ENCODE measurements at regions not wholly inside any gene's neighbourhood (a gene's known extent, or its start where the extent isn't known, plus 50 kb on each side); places are given as distances from the start of the nearest gene placed in this dataset.
A peak's percentile ranks its signal among the peaks of the same experiment; 100 is the strongest.

GRCh38 chr2:71880287-71880686 is 267.4 kb downstream of the CYP26B1 start:
- no peak overlapping the region for H3K4me3 Mint-ChIP-seq (ENCODE audit: unreplicated experiment)
- no peak for TF ChIP-seq CTCF (IDR thresholded peaks at IDR 0.05; ENCODE audit: partially characterized antibody, unreplicated experiment)
- H3K27ac Mint-ChIP-seq (ENCODE audit: unreplicated experiment), result no peak overlapping the region
- no peaks in the 10 kb centered on the region for H3K36me3 Mint-ChIP-seq (ENCODE audit: unreplicated experiment)
- peaks cover 5% of the 10 kb centered on the region for H3K9me3 Mint-ChIP-seq (ENCODE audit: unreplicated experiment)
- H3K27me3 Mint-ChIP-seq (ENCODE audit: unreplicated experiment), result peaks cover 3% of the 10 kb centered on the region
- DNase-seq, result no peak
- H3K4me1 Mint-ChIP-seq (ENCODE audit: low read depth, unreplicated experiment), result peaks cover 4% of the 10 kb centered on the region

- H3K27ac Mint-ChIP-seq (ENCODE audit: unreplicated experiment), result no peak overlapping the region
- DNase-seq, result no peak
- H3K4me3 Mint-ChIP-seq (ENCODE audit: unreplicated experiment), result no peak overlapping the region
- TF ChIP-seq CTCF (IDR thresholded peaks at IDR 0.05; ENCODE audit: partially characterized antibody, unreplicated experiment), result no peak
- peaks cover 5% of the 10 kb centered on the region for H3K9me3 Mint-ChIP-seq (ENCODE audit: unreplicated experiment)
- no peaks in the 10 kb centered on the region for H3K36me3 Mint-ChIP-seq (ENCODE audit: unreplicated experiment)
- peaks cover 3% of the 10 kb centered on the region for H3K27me3 Mint-ChIP-seq (ENCODE audit: unreplicated experiment)
- peaks cover 4% of the 10 kb centered on the region for H3K4me1 Mint-ChIP-seq (ENCODE audit: low read depth, unreplicated experiment)
Observed at GRCh38 chr2:71879509-71880184, 268.0 kb downstream of the CYP26B1 start.

- no peak for TF ChIP-seq CTCF (IDR thresholded peaks at IDR 0.05; ENCODE audit: partially characterized antibody, unreplicated experiment)
Observed at GRCh38 chr2:71878626-71879508, 268.8 kb downstream of the CYP26B1 start.

GRCh38 chr2:71877636-71878035 is 270.0 kb downstream of the CYP26B1 start:
- DNase-seq, result no peak
- Mint-ChIP-seq H3K36me3 (ENCODE audit: unreplicated experiment) (peaks cover 6% of the 10 kb centered on the region), H3K27ac (ENCODE audit: unreplicated experiment) (no peak overlapping the region), H3K27me3 (ENCODE audit: unreplicated experiment) (peaks cover 5% of the 10 kb centered on the region), H3K4me1 (ENCODE audit: low read depth, unreplicated experiment) (peaks cover 4% of the 10 kb centered on the region), H3K4me3 (ENCODE audit: unreplicated experiment) (no peak overlapping the region), H3K9me3 (ENCODE audit: unreplicated experiment) (peaks cover 6% of the 10 kb centered on the region)
- TF ChIP-seq CTCF (IDR thresholded peaks at IDR 0.05; ENCODE audit: partially characterized antibody, unreplicated experiment), result no peak

More at GRCh38 chr2:71878626-71879508, 268.8 kb downstream of the CYP26B1 start:
- no peaks in the 10 kb centered on the region for H3K36me3 Mint-ChIP-seq (ENCODE audit: unreplicated experiment)
- peaks cover 3% of the 10 kb centered on the region for H3K9me3 Mint-ChIP-seq (ENCODE audit: unreplicated experiment)
- peak overlapping the region; percentile 49 for H3K4me3 Mint-ChIP-seq (ENCODE audit: unreplicated experiment)
- no peak for DNase-seq
- peaks cover 4% of the 10 kb centered on the region for H3K4me1 Mint-ChIP-seq (ENCODE audit: low read depth, unreplicated experiment)
- H3K27ac Mint-ChIP-seq (ENCODE audit: unreplicated experiment), result peak overlapping the region; percentile 69
- peaks cover 5% of the 10 kb centered on the region for H3K27me3 Mint-ChIP-seq (ENCODE audit: unreplicated experiment)
